ENCODE measurements at regions not wholly inside any gene's neighbourhood (a gene's known extent, or its start where the extent isn't known, plus 50 kb on each side); places are given as distances from the start of the nearest gene placed in this dataset.

DNA sequence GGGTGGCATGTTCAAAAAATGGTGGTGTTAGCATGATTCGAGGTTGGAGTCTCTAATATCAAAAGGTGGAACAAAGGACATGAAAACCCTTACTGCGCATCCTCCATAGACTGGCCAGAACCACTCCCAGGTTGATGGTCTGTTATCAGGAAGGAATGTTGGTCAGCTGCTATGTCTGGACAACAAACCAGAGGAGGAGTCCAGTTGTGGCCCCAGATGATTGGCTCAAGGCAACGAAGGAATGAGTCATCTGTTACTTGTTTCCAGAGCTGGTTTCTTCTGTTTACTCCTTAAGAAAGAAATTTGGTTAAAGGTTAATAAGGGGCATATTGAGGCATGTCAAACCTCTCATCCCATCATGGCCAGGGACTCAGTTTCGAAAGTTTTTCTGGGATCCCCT lies 56.8 kb upstream of the GRIA4 start:
- no peak for DNase-seq (ENCODE audit: low read depth in 2 of 2)

DNA sequence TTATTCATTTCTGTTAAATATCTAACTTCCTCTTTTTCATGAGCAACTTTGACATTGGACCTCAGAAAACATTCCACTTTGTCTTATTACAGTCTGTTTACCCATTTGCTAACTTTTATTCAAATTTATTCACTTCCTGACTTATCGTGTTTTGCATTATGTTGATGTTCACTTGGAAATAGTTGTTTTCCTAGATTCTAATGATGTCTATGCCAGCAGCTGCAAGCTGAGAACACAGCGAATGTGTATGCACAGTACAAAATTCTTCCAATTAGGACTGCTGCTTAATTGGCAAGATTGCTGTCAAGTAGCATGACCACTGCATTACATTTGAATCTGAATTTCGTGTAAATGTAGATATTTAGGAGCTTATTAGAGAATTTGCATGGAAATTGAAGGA lies 61.5 kb upstream of the GRIA4 start:
- DNase-seq (ENCODE audit: low read depth in 2 of 2): no peak

DNA sequence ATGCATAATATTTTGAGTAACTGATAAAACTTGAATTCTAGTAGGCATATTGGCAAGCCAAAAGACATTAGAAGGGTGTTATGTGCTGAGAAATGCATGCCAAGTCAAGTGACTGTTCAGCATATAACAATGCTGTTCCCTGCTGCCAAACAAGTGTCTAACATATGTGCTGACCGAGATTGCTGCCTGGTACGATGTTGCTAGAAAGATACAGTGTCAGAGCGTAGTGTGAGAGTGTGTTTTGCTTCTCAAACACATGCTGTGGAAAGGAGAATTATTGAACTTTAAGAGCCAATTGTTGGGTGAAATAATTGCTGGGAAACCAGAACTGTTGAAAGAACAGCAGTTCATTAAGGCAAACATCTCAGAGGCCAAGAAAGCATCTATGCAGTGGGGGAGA lies 71.3 kb upstream of the GRIA4 start:
- DNase-seq (ENCODE audit: low read depth in 2 of 2): no peak

- no peak for DNase-seq (ENCODE audit: low read depth in 2 of 2)
Measured at GRCh38 chr11:105537531-105537930, 72.3 kb upstream of the GRIA4 start.

- DNase-seq (ENCODE audit: low read depth in 2 of 2): no peak
Measured at GRCh38 chr11:105524286-105524685, 85.6 kb upstream of the GRIA4 start.

DNA sequence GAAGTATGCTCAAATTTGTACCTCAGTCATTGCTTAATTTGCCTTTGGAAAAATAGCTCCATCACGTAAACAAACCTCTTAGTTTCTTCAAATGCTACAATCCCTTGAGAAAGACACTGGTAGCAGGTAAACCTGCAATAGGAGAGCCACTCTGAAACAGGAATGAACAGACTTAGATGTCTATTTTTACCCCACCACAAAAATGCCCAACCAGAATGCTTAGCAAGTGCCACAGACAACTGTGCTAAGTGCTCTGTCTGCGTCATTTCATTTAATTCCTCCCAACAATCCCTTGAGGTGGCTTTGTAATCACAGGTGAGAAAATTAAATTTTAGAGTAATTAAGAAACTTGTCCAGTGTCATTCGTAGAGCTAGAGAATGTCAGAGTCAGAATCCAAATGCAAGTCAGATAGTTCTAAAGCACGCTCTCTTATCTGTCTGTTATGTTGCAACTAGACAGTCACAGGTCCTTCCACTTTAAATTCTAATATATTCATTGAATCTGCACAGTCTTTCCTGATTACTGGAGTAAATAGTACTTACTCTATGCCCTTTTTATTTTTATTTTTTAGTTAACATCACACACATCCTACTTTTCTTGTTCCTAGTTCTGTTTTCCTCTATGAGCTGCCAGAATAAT lies 89.0 kb upstream of the GRIA4 start:
- no peak for DNase-seq (ENCODE audit: low read depth in 2 of 2)

DNA sequence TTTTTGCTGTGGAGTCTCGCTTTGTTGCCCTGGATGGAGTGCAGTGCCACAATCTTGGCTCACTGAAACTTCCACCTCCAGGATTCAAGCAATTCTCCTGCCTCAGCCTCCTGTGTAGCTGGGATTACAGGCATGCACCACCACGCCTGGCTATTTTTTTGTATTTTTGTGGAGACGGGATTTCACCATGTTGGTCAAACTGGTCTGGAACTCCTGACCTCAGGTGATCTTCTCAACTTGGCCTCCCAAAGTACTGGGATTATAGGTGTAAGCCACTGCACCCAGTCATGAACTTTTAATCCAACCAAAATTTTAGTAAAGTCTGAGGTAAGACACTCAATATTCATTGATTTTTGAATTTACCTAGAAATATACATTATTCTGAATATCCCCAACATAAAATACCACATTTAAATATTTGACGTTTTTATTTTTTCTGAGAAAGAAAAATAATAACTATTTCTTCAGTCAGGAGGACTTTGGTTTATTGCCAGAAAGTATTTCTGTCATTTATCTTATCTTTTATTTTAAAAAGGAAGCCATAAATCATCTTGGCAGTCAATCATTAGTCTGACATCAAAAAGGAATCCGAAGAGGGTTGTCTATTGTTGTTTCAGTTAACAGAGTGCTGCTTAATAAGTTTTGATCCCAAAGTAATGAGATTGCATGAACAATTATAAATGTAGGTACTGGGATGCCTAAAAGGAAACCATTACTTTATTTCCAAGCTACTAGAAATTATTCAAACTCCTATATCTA lies 102.2 kb upstream of the GRIA4 start:
- no peak for DNase-seq (ENCODE audit: low read depth in 2 of 2)

DNA sequence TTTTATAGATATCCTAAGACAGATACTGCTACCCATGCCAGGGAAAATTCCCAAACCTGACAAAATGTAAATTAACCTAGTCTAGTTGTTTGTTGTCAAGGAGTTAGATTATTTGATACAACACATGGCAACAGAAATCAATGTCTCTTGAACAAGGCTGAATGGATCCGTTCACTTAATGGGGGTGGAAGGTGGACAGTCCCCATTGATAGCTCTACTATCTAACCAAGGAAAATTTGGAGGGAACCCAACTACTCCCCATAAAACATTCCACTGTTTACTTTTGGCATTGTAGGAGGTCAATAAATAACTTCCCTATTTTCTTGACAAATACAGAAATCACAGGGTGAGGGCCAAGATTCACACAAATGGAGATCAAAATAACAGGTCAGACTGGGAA lies 117.9 kb upstream of the GRIA4 start:
- DNase-seq (ENCODE audit: low read depth in 2 of 2): no peak

DNA sequence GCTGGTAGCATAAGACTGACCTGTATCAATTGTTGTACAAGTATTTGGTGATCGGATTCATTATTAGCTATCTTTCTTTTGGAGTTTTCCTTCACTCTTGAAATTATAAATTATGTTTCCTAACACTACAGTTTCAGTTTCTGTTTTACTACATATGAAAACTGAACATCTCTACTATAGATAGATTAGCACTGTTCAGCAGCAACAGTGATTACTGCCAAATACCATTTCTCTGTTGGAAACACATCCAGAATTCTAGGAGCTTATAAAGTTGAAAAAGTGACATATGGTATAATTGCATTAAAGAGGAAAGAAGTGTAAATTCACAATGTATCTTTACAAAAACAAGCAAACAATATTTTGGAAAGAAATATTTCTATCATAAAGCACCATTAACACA lies 118.5 kb upstream of the GRIA4 start:
- DNase-seq (ENCODE audit: low read depth in 2 of 2): no peak

DNA sequence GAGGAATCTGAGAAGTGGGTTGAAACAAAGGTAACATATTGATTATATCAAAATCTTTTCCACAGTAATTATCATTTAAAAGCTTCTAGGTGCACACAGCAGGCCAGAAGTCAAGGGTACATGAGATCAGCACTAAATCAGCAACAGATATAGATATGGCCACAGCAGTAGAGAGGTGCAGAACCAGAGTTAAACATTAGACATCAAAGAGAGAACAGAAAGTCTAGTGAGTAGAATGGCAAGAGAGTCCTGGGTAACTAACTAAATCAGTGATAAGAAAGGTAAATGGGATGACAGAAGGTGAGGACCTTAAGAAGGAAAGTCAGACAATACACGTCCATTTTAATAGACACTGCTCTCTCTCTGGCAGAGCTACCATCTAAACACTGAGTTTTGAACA lies 119.5 kb upstream of the GRIA4 start:
- DNase-seq (ENCODE audit: low read depth in 2 of 2): no peak

GRCh38 chr11:105489446-105489845 lies 120.4 kb upstream of the GRIA4 start:
- no peak for DNase-seq (ENCODE audit: low read depth in 2 of 2)

- DNase-seq (ENCODE audit: low read depth in 2 of 2): no peak
Measured at GRCh38 chr11:105486929-105487328, 122.9 kb upstream of the GRIA4 start.

GRCh38 chr11:105469931-105470330 lies 139.9 kb upstream of the GRIA4 start:
- no peak for DNase-seq (ENCODE audit: low read depth in 2 of 2)

DNA sequence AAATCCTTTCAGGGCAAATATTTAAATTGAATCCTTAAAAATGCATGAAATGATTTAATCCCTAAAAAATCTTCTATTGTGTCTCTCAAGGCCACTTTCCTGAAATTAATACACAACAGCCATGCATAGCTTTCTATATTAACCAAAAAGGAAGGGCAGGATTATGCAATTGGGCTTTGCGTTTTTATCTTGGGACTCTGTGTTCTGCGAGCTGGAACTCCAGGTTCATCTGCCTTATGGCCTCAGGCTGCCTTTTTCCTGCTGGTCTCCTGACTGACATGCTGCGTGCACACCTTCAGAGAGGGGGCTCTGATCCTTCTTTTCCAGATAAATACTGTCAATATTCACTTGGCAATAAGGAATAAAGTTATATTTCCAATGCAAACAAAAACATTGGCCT lies 141.7 kb upstream of the GRIA4 start:
- no peak for DNase-seq (ENCODE audit: low read depth in 2 of 2)

- no peak for DNase-seq (ENCODE audit: low read depth in 2 of 2)
Measured at GRCh38 chr11:105466582-105467228, 143.2 kb upstream of the GRIA4 start.

DNA sequence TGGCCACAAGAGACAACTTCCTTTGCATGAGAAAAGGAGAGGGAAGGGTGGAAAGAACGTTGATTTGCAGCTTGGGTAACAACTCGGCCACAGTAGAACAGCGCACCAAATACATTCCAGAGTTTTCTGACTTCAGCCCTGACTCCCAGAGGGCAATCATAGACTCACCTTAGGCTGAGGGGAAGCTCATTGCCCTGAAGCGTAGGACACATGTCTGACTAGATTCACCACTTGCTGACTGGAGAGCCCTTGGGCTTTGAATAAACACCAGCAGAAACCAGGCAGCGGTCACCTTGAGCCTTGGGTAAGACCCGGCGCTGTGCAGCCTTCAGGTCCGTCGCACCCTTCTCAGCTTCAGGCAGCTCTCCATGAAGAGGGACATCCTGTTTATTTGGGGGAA lies 151.8 kb upstream of the GRIA4 start:
- no peak for DNase-seq (ENCODE audit: low read depth in 2 of 2)

- no peak for DNase-seq (ENCODE audit: low read depth in 2 of 2)
Measured at GRCh38 chr11:105456950-105457349, 152.9 kb upstream of the GRIA4 start.

- no peak for DNase-seq (ENCODE audit: low read depth in 2 of 2)
Measured at GRCh38 chr11:105449100-105449734, 160.7 kb upstream of the GRIA4 start.

DNA sequence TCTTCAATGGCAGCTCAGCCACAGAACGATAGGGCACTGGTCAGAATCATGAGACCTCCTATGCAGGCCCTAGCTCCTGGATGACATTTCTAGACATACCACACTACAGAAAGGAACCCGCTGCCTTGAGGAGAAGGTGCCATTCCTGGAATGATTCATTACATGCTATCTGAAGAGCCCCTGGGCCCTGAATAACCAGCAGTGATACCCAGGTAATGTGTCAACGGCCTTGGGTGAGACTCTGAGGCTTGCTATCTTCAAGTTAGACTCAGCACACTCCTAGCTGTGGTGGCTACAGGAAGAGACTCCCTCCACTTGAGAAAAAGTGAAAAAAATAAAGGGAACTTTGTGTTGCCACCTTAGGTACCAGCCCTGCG lies 161.2 kb upstream of the GRIA4 start:
- DNase-seq (ENCODE audit: low read depth in 2 of 2): no peak

- DNase-seq (ENCODE audit: low read depth in 2 of 2): peak in 1 of 2 donors; percentile 4
Measured at GRCh38 chr11:105447936-105448702, 161.8 kb upstream of the GRIA4 start.

DNA sequence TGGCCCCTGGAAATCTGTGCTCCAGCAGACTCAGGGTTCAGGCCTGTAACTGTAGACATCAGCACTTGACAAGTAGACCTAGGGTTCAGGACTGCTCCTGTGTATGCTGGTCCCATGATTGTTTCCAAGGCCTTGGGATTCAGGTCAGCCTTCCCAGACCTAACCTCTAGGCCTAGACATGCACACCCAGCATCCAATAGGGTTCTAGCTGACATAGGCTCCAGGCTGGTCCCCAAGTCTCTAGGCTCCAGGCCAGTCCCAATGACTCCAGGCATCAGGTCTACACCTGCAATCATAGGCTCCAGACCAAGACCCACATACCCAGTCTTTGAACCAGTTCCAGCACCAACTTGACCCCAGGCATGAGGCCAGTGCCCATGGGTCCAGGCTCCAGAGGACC lies 166.2 kb upstream of the GRIA4 start:
- DNase-seq (ENCODE audit: low read depth in 2 of 2): no peak
